ENCODE measurements at regions not wholly inside any gene's neighbourhood (a gene's known extent, or its start where the extent isn't known, plus 50 kb on each side); places are given as distances from the start of the nearest gene placed in this dataset.

GRCh38 chr18:54714851-54715250 lies 113.4 kb upstream of the RAB27B start:
- TF ChIP-seq SUZ12 (IDR thresholded peaks at IDR 0.05; ENCODE audit: extremely low read depth, insufficient read depth, insufficient read length): no peak
- TF ChIP-seq ZNF274 (IDR thresholded peaks at IDR 0.05; ENCODE audit: low read depth, low read length): no peak
- TF ChIP-seq YY1 (IDR thresholded peaks at IDR 0.05; ENCODE audit: insufficient read depth, insufficient read length): no peak
